Stimulated activated naive CD4-positive, alpha-beta T cell (primary cell): ENCODE measurements at regions not wholly inside any gene's neighbourhood (a gene's known extent, or its start where the extent isn't known, plus 50 kb on each side); places are given as distances from the start of the nearest gene placed in this dataset.
"Not testable (repeated sequence)": the region's sequence is repeated elsewhere in the genome, so short reads cannot be mapped to it uniquely, and the experiment has no call there.

Source experiments
- DNase-seq, 6 experiments: peaks; one replicate each; lab custom pipeline; 2025; lab: John Stamatoyannopoulos, UW

DNA sequence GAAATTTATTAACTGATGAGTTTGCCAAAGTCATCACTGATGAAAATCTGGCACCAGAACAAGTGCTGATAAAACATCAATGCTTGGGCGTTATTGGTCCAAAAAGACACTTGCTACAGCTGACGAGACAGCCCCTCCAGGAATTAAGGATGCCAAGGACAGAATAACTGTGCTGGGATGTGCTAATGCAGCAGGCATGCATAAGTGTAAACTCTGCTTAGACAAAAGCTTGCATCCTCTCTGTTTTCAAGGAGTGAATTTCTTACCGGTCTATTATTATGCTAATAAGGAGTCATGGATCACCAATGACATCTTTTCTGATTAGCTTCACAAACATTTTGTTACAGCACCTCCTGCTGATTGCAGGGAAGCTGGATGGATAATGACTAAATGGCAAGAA lies 402.0 kb downstream of the LTN1 start:
- DNase-seq = no peak

DNA sequence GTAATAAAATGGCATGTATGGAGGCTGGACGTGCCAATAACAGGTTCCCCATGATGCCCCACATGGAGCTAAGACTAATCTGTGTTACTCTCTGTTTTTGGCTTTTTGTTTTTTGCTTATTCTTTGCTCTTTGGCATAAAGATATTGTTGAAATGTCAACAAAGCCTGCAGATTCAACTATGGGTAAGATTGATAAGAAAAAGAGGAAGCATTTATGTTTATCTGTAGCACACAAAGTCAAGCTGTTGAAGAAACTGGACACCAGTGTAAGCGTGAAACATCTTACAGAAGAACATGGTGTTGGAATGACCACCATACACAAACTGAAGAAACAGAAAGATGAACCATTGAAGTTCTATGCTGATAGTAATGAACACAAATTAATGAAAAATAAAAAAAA lies 402.7 kb downstream of the LTN1 start:
- no peak for DNase-seq

DNA sequence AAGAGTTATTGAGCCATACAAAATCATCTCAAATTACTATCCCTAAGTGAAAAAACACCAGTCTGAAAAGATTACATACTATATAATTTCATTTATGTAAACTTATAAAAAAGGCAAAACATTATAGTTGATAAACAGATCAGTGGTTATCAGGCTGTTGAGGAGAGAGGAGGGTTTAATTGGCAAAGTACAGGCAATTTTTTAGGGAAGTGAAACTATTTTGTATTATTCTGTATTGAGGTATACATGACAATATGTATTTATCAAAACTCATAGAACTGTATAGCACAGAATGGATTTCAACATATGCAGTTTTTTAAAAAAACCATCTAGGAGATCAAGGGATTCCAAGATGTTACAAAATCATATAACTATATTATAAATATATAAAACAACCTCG lies 403.7 kb downstream of the LTN1 start:
- DNase-seq = no peak

DNA sequence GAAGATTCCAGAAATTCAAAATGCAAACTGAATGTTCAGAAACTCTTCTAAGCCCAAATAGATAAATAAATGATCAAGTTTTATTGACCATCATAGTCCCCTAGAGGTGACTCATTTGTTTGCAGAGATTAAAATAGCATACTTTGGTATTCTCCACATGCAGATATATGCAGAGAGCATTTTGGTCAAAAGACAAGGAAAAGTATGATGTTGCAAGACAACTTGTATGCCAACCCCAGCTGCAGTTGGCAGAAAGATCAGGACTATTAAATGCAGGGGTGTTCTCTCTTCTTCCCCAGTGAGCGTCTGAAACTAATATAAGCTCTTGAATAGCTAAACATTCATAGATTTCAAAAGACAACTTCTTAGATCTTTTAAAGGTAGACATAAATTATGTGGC lies 404.9 kb downstream of the LTN1 start:
- no peak for DNase-seq

DNA sequence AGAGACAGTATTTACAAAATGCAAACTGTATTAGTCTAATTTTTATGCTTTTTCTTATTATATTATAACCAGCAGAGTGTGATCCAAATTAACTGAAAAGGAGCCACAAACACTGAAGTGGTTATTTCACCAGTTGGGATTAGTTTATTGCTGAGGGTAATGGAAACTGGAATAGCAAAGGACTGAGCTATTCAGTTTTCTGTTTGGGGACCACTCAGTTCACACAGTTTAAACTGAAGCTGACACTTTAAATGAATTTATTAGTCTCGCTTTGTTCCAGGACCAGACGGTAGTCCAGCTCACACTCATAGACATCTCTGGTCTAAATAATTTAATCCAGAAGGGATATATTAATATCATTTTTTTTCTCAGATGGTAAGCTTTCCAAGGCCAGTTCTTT lies 410.7 kb downstream of the LTN1 start:
- DNase-seq = no peak

DNA sequence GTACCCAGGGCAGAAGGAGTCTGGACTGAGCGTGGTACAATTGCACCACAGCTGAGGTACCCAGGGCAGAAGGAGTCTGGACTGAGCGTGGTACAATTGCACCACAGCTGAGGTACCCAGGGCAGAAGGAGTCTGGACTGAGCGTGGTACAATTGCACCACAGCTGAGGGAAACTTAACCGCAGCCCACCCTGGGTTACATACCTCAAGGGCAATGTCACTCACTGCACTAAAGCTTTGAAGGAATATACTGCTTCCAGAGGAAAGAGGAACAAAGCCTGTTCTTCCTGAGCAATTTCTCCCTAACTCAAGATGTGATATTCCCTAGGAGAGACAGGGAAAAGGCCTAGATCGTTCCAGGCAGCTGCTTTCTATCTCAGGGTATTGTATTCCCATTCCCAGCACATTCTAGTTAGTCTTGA lies 411.4 kb downstream of the LTN1 start:
- not testable (repeated sequence) for DNase-seq

DNA sequence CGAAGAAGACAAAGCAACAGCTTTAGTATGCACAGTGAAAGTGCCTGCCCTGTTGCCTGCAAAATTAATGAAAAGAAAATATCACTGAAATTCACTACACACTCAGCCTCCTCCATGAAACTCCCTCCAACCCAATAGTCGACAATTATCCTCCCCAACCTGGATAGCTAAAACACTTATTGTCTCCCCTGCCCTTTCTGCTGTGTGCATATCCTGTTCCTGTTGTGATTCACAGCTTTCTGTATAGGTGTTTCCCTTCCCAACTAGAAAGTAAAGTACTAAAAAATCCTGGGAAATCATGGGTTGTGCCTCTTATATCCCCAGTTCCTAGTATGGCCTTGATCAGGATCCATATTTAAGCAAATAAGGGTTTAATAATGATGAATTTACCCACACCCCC lies 412.1 kb downstream of the LTN1 start:
- DNase-seq = no peak

DNA sequence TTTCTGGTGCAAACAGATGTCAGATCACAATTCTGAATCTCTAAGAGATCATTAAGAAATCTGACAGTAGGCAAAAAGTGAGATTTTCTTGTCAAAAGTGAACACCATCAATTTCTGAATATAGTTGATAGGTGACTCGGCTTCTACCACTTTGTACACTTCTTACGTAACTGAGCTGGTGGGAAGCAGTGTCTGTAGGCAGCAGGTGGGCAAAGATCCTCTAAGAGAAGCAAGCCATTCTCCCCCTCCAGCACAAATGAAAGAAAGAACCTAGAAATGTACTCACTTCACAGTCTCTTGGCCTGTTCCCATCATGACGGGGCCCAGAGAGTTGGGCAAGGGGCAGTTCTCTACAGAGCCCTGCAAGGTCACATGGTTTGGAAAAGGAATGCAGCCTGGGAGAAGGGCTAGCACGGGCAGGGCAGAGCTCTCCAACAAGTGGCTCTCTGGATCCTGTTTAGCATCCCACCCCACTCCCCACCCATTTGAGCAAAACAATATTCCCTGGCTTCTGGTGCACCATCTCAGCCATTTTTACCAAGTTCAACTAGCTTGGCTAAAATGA lies 412.6 kb downstream of the LTN1 start:
- no peak for DNase-seq

DNA sequence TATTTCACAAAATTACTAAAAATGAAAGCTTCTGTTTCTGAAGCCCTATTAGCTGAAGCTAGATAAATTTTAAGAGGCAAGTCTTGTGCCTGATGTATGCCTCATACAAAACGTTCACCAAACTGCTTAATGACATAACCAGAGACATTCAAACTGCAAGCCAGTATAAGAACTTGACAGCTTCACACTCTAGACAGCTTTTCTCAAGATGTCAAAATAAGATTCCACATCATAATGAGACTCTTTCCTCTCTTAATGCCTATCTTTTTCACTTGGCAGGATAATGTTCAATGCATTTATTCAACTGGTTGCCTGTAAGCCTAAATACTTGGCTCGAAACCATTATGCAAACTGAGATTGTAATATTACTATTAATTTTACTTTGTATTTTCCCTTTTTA lies 424.0 kb downstream of the LTN1 start:
- DNase-seq = no peak

DNA sequence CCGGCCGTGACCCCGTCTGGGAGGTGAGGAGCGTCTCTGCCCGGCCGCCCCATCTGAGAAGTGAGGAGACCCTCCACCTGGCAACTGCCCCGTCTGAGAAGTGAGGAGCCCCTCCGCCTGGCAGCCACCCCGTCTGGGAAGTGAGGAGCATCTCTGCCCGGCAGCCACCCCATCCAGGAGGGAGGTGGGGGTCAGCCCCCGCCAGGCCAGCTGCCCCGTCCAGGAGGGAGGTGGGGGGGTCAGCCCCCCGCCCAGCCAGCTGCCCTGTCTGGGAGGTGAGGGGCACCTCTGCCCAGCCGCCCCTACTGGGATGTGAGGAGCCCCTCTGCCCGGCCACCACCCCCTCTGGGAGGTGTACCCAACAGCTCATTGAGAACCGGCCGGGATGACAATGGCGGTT lies 428.7 kb downstream of the LTN1 start:
- DNase-seq = not testable (repeated sequence)

DNA sequence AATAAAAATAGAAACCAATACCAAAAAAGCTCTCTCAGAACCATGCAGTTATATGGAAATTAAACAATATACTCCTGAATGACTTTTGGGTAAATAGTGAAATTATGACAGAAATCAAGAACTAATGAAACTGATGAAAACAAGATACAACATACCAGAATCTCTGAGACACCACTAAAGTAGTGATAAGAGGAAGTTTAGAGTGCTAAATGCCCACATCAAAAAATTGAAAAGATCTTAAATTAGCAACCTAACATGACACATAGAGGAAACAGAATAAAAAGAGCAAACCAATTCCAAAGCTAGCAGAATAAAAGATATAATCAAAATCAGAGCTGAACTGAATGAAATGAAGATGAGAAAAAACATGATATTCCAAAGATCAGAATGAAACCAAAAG lies 430.9 kb downstream of the LTN1 start:
- DNase-seq = no peak

DNA sequence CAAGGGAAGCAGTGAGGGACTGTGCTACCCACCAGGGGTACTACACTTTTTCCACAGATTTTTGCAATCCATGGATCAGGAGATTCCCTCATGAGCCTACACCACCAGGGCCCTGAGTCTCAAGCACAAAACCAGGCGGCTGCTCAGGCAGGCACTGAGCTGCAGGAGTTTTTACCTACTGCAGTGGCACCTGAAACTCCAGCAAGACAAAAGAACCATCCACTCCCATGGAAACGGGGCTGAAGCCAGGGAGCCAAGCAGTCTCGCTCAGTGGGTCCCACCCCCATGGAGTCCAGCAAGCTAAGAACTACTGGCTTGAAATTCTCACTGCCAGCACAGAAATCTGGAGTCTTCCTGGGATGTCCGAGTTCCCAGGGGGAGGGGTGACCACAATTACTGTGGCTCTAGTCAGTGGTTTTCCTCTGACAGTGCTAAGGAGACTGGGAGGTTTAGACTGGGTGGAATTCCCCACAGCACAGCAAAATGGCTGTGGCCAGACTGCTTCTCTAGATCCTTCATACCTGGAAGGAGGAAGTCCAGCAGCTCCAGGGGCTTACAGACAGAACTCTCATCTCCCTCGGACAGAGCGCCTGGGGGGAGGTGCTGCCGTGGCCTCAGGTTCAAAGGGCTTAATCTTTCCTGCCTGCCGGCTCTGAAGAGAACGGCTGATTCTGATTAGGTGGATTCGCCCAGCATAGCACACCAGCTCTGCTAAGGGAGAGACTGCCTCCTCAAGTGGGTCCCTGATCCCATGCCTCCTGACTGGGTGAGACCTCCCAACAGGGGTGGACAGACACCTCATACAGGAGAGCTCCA lies 437.8 kb downstream of the LTN1 start:
- DNase-seq = no peak

DNA sequence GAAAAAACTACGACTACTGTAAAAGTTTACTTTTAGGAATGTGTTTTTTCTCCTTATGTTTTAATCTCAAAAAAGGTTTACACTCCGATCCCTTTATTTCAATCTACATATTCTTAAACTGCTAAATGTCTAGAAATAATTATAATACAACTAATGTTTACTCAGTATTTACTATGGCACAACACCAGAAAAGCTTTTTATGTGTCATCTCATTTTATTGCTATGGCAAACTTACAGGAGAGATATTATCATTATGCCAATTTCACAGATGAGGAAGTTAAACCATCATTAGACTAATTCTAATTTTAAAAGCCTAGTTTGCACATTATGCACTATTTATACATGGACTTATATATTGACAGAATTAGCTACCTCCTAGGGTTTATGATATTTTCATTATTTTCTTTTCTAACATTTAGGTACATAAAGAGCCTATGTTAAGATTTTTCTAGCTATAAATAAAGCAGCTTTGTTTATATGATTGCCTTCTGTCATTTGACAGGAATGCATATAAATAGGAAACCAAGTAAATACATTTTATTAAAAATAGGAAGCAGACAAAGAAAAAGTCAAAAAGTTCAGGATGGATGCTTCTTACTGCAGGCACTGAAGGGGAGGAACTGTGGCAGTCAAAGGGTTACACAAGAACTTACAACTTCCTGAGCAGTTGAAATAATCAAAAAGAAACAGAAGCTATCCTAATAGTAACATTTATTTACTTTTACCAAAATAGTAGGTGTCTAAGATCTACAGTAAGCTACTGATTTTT lies 442.4 kb downstream of the LTN1 start:
- DNase-seq = no peak

DNA sequence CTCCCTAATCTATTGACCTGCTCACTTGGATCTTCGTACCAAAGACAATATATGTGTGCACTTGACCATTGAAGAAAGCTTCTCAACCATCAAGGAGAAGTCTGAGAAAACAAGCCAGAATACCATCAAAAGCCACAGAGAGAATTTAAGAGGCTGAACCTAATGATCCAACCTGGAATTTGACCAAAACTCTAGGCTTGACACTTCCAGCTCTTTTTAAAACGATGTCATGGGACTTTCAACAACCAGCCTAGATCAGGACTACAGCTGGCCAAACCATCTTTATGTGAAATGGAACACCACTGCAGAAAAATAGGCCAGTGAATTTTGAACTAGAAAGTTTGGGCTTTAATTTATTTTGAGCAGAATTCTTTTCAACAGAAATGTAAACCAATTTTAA lies 444.4 kb downstream of the LTN1 start:
- DNase-seq = no peak

DNA sequence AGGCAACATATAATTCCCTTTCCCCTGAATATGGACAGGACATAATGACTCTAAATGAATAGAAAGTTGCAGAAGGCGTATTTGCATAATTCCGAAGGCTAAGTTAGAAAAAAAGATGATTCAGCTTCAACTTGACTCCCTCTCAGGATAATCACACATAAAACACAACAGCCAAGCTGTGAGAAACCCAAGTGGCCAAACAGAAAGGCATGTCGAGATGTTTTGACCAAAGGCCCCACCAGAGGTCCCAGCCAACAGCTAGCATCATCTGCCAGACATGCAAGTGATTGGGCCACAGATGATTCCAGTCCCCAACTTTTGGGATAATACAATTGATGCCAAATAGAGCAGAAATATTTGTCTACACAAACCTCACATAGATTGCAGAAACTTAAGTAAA lies 444.9 kb downstream of the LTN1 start:
- no peak for DNase-seq

DNA sequence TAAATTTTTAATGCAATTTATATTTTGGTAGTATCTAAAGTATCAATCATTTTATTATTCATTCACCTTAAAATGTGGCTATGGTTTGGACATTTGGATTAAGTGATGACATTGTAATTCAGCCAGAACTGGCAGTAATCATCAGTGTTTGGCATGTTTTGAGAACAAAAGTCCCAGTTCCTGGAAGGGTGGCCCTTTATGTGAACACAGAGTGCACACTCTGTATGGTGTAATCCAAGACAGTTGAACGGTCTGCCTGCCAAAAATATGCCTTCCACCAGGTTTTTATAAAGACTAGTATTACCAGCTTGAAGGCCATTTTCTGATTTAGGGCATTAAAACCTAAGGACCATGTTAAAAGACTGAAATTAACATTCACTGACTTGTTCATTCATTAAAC lies 448.7 kb downstream of the LTN1 start:
- DNase-seq = no peak

DNA sequence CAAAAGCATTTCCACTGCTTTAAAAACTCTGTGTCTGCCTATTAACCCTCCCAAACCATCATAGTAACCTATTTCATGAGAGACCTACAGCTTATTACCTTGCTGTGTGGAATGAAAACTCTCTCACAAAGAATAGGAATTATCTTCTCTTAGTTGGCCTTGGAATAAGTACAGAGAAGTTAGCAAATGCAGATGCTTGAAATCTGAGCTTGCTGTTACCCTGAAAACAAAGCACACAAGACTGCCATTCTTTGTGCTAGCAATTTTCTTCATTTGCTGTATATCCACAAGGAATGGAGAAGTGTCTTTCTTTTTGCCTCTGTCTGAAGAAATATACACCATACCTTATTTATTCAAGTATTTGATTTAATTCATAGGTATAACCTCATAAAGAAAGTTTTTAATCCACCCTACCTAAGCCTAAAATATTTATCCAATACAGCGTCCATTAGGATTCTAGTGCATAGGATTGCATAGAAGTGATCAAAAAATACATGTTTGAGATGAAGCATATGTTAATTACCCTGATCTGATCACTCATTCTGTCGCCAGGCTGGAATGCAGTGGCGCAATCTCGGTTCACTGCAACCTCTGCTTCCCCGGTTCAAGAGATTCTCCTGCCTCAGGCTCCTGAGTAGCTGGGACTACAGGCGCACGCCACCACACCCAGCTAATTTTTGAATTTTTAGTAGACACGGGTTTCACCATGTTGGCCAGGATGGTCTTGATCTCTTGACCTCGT lies 451.1 kb downstream of the LTN1 start:
- DNase-seq = no peak

DNA sequence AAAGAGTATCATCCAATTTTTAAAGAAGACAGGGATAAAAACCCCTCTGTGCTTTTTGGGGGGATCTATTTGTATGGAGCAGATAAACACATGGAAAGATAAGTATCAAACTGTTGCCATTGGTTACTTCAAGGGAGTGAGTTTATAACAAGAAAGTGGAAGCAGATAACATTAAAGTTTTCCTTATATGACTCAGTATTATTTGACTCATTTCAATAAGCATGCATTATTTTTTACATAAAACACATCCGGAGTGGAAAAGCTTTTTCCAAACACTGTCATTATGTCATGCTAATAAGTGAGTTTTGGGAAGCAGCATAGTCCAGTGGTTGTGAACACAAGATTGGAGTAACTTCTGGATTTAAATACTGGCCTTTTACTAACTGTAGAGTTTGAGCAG lies 452.2 kb downstream of the LTN1 start:
- no peak for DNase-seq

DNA sequence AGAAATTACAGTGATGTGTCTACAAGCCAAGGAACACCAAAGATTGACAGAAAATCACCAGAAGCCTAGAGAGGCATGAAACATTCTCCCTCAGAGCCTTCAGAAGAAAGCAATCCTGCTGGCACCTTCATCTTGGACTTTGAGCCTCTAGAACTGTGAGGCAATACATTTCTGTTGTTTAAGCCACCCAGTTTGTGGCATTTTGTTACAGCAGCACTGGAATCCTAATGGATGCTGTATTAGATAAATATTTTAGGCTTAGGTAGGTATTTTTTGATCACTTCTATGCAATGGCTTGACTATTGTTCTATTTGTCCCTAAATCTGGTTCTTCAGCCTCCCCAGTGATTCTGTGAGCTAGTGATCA lies 453.1 kb downstream of the LTN1 start:
- DNase-seq = no peak

DNA sequence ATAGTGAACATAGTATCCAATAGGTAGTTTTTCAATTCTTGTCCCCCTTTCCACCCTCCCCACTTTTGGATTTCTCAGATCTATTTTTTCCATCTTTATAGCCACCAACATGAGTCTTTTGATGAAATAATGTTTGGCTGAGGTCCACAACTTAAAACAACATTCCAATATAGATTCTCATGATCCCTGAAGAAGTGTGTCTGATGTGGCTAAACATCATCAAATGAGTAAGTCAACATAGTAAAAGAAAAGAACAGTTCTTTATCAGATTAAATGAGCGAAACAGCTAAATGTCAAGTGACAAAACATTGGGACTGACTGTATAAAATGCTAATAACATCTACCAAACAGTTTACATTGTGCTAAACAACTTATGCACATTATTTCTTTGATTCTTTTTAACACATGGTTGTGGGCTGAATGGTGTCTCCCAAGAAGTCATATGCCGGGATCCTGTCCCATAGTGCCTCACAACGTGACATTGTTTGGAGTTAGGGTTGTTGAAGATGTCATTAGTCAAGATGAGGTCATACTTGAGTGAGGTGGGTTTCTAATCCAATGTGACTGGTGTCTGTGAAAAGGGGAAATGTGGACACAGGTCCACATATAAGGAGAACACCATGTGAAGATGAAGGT lies 453.6 kb downstream of the LTN1 start:
- DNase-seq = no peak

DNA sequence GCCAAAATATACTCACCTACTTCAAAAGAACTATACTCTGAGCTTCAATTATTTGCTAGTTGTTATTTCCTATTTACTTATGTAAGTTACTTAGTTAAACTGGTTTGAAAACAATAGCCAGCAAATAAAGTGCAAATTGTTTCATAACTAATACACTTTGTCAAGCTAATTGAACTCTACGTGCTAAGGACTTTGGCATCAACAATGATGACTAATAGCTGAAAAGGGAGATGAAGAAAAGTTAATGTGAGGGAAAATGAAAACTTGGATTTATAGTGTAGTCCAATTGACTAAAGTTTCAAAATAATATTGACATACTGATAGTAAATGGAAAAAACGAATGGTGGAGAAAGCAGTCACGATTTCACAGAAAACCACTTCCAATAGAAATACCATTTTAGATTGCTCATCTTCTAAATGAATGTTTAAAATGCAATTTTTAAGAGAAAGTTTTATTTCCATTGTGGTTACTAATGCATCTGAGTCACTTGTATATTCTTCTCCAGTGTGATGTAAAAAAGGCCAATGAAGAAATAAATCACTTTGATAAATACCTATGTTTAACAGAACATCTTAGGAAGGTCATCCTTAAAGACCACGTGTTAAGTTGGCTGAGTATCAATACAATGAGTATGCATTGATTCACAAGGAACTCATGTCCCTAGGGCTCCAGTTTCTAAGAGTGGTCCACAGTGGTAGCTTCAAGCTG lies 455.2 kb downstream of the LTN1 start:
- no peak for DNase-seq

DNA sequence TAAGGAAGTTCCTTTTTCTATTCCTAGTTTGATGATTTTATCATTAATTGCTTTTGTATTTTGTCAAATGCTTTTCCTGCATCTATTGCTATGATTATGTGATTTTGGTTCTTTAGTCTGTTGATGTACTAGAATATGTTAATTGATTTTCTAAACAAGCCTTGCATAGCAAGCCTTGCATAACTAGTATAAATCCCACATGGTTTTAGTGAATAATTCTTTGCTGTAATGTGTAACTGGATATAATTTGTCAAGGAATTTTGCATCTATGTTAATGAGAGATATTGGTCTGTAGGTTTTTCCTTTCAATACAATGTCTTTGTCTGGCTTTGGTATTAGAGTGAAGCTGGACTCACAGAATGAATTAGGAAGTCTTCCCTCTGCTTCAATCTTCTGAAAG lies 460.2 kb downstream of the LTN1 start:
- no peak for DNase-seq
